Type B pancreatic cell (in vitro differentiated cells): ENCODE measurements at regions not wholly inside any gene's neighbourhood (a gene's known extent, or its start where the extent isn't known, plus 50 kb on each side); places are given as distances from the start of the nearest gene placed in this dataset.
A peak's percentile ranks its signal among the peaks of the same experiment; 100 is the strongest.

Experiments
- DNase-seq: peaks from one replicate; pipeline ENCODE4 v3.0.0; 2021; ENCODE audit warnings: mixed read lengths; ENCODE audit not compliant: unreplicated experiment; ENCODE audit errors: extremely low spot score
- H3K27ac Mint-ChIP-seq: 2 replicates; pipeline ENCODE4 v1.8.0; 2021; ENCODE audit warnings: mild to moderate bottlenecking, mixed read lengths
- H3K27me3 Mint-ChIP-seq: 2 replicates; pipeline ENCODE4 v1.8.0; 2021; ENCODE audit warnings: mixed read lengths
- H3K36me3 Mint-ChIP-seq: 2 replicates; pipeline ENCODE4 v1.8.0; 2021; ENCODE audit warnings: mixed read lengths
- H3K4me1 Mint-ChIP-seq: one replicate; pipeline ENCODE4 v1.8.0; 2021; ENCODE audit warnings: mixed read lengths; ENCODE audit not compliant: unreplicated experiment
- H3K4me3 Mint-ChIP-seq: 2 replicates; pipeline ENCODE4 v1.8.0; 2021; ENCODE audit warnings: mild to moderate bottlenecking, mixed read lengths
- H3K9me3 Mint-ChIP-seq: 2 replicates; pipeline ENCODE4 v1.8.0; 2021; ENCODE audit warnings: mixed read lengths
- CTCF ChIP-seq: fragments of 200-600 bp; sonication (generic); conservative IDR thresholded peaks from 2 replicates; pipeline ENCODE4 v1.5.0; 2021; ENCODE audit warnings: antibody characterized with exemption, mild to moderate bottlenecking

GRCh38 chr13:50299546-50300249 lies 284.5 kb downstream of the KCNRG start:
- Mint-ChIP-seq H3K27me3 (no peaks in the 10 kb centered on the region), H3K4me1 (peaks cover 6% of the 10 kb centered on the region), H3K9me3 (peaks cover 7% of the 10 kb centered on the region), H3K36me3 (peaks cover 4% of the 10 kb centered on the region), H3K4me3 (no peak overlapping the region), H3K27ac (peak overlapping the region; percentile 24)
- no peak for DNase-seq
- no peak for TF ChIP-seq CTCF

DNA sequence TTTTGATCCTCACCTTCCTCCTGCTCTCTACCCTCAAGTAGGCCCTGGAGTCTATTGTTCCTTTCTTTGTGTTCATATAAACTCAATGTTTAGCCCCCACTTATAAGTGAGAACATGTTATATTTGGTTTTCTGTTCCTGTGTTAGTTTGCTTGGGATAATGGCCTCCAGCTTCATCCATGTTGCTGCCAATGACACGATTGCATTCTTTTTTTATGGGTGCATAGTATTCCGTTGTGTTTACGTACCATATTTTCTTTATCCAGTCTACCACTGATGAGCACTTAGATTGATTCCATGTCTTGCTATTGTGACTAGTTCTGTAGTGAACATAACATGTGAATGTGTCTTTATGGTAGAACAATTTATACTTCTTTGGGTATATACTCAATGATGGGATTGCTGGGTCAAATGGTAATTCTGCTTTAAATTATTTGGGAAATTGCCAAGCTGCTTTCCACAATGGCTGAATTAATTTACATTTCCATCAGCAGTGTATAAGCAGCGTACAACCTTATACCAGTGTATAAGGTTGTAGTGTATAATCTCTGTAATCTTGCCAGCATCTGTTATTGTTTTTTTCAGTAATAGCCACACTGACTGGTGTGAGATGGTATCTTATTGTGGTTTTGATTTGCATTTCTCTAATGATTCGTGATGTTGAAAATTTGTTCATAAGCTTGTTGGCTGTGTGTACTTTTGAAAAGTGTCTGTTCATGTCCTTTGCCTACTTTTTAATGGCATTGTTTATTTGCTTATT lies 288.9 kb downstream of the KCNRG start:
- H3K36me3 Mint-ChIP-seq: no peaks in the 10 kb centered on the region
- DNase-seq: no peak
- H3K9me3 Mint-ChIP-seq: no peaks in the 10 kb centered on the region
- H3K4me1 Mint-ChIP-seq: peaks cover 7% of the 10 kb centered on the region
- no peak overlapping the region for H3K4me3 Mint-ChIP-seq
- H3K27me3 Mint-ChIP-seq: no peaks in the 10 kb centered on the region
- no peak for TF ChIP-seq CTCF
- H3K27ac Mint-ChIP-seq: no peak overlapping the region

- DNase-seq: no peak
- Mint-ChIP-seq H3K27ac (no peak overlapping the region), H3K27me3 (no peaks in the 10 kb centered on the region), H3K36me3 (no peaks in the 10 kb centered on the region), H3K4me3 (no peak overlapping the region), H3K4me1 (peaks cover 5% of the 10 kb centered on the region), H3K9me3 (no peaks in the 10 kb centered on the region)
- no peak for TF ChIP-seq CTCF
Measured at GRCh38 chr13:50306156-50306555, 290.9 kb downstream of the KCNRG start.

DNA sequence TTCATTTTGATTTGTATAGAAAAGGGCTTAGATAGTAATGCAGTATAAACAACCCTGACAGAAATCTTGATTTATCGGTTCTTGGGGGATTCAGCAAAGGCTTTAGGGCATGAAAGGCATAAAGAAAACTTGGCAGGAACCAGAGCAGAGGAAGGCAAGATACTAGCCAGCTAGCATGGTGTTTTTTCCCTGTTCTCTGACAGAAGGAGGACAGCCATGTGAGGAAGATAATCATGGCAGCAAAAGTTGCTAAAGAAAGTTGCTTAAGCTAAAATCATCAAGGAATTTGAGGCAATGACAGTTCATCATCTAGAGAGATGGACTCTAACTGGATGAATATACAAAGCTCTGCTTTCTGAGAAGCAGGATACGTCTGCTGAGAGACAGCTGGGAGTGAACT lies 294.1 kb downstream of the KCNRG start:
- no peaks in the 10 kb centered on the region for H3K9me3 Mint-ChIP-seq
- H3K4me1 Mint-ChIP-seq: peaks cover 11% of the 10 kb centered on the region
- H3K27me3 Mint-ChIP-seq: no peaks in the 10 kb centered on the region
- TF ChIP-seq CTCF: no peak
- no peak for DNase-seq
- no peak overlapping the region for H3K4me3 Mint-ChIP-seq
- no peaks in the 10 kb centered on the region for H3K36me3 Mint-ChIP-seq
- H3K27ac Mint-ChIP-seq: no peak overlapping the region

- Mint-ChIP-seq H3K9me3 (no peaks in the 10 kb centered on the region), H3K27me3 (no peaks in the 10 kb centered on the region), H3K4me3 (no peak overlapping the region), H3K27ac (no peak overlapping the region), H3K4me1 (peaks cover 11% of the 10 kb centered on the region), H3K36me3 (no peaks in the 10 kb centered on the region)
- no peak for DNase-seq
- TF ChIP-seq CTCF: no peak
Measured at GRCh38 chr13:50309882-50310594, 294.8 kb downstream of the KCNRG start.
